ENCODE measurements at regions not wholly inside any gene's neighbourhood (a gene's known extent, or its start where the extent isn't known, plus 50 kb on each side); places are given as distances from the start of the nearest gene placed in this dataset.

- DNase-seq (ENCODE audit: low spot score in 2 of 2), result no peak
- no peak for FAIRE-seq
Observed at GRCh38 chr5:8683496-8683895, 814.5 kb downstream of the MTRR start.

DNA sequence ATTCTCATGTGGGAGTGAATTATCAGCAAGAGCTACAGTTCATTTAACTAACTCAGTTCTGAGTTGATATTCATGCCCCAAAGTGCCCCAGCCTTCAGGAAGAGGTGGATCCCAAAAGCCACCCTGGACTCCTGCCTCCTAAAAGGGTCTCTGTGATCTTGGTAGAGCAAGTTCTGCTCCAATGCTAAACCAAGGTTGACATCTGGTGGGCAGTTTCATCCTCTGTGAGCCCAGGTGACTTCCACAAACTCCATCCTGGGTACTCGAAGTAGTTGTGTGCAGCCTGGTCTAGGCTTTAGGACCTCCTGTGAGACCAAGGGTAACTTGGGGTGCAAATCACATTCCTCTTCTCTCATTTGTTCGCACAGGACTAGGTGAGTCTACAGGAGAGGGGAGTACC lies 816.8 kb downstream of the MTRR start:
- FAIRE-seq (no peak), DNase-seq (ENCODE audit: low spot score in 2 of 2) (no peak)

GRCh38 chr5:8686707-8687106 lies 817.8 kb downstream of the MTRR start:
- FAIRE-seq, result no peak

DNA sequence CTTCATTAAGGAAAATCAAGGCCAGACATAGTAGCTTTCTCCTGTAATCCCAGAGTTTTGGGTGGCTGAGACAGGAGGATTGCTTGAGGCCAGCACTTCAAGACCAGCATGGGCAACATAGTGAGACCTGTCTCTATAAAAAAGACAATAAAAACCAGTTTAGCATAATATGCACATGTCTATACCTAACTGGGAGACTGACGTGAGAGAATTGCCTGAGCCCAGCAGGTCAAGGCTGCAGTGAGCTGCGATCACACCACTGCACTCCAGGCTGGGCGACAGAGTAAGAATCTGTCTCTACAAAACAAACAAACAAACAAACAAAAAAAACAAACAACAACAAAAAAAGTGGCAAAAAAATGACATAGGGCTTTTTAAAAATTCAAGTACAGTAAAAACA lies 820.8 kb downstream of the MTRR start:
- DNase-seq (ENCODE audit: low spot score in 2 of 2) (no peak), FAIRE-seq (no peak)

More at GRCh38 chr5:8686707-8687106, 817.8 kb downstream of the MTRR start:
- DNase-seq (ENCODE audit: low spot score in 2 of 2), result no peak

- FAIRE-seq (no peak), DNase-seq (ENCODE audit: low spot score in 2 of 2) (no peak)
Observed at GRCh38 chr5:8691221-8691620, 822.3 kb downstream of the MTRR start.

- DNase-seq (ENCODE audit: low spot score in 2 of 2) (no peak), FAIRE-seq (no peak)
Observed at GRCh38 chr5:8693341-8693844, 824.4 kb downstream of the MTRR start.

DNA sequence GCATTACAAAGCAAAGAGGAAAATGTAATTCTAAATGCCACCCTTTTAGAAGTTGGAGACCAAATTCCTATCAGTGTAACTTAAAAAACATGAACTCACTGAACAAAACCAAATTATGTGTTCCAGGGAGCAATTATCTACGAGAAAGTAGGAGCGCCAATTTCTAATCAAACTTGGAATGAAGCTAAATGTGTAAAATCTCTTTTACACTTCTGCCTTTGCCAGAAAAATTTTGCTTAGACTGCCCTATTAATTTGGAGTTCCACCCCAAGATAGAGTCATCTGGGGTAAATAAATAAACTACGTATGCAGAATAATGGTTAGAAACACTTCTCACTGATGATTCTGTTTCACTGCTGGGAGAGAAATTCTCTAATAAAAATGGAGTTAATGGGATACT lies 825.6 kb downstream of the MTRR start:
- no peak for FAIRE-seq
- no peak for DNase-seq (ENCODE audit: low spot score in 2 of 2)

- DNase-seq (ENCODE audit: low spot score in 2 of 2), result no peak
- FAIRE-seq, result no peak
Observed at GRCh38 chr5:8695902-8696845, 827.2 kb downstream of the MTRR start.

DNA sequence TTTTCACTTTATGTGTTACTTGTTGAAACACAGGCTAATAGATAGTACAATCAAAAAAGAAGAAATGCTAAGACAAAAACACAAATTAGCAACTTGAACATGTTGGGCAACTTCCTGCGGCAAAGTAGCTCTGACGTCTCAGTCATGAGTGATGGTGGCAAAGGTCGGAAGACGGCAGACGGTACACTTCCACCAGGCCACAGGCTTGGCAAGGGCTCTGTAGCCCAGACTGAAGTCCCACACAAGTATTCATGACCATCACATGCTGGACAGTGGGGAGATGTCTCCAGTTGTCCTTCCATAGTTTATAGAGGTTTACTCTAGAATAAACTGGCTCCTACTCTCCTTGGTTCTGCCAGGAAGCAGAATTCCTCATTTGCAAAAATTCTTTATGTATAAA lies 831.3 kb downstream of the MTRR start:
- no peak for DNase-seq (ENCODE audit: low spot score in 2 of 2)
- FAIRE-seq, result no peak

GRCh38 chr5:8700671-8701070 lies 831.7 kb downstream of the MTRR start:
- DNase-seq (ENCODE audit: low spot score in 2 of 2) (no peak), FAIRE-seq (no peak)

DNA sequence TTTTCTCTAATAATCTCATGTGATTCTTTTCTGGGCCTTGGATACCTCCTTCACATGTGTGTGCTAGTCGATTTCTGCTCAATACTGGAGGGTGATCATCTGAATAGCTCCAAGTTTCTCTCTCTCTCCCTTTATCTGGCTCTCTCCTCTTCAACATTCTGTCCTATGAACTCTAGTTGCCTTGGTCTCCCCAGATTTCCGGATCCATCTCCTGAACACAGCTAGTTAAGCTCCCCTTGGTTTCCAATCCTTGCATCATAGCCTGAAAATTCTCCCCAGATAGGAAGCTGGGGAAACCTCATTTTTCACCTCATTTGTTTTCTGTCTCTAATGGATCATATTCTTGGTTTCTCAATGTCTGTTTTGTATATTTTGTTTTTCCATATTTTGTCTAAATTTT lies 832.3 kb downstream of the MTRR start:
- no peak for FAIRE-seq
- DNase-seq (ENCODE audit: low spot score in 2 of 2), result no peak

GRCh38 chr5:8710426-8710930 lies 835.4 kb downstream of the SEMA5A start:
- FAIRE-seq, result no peak

DNA sequence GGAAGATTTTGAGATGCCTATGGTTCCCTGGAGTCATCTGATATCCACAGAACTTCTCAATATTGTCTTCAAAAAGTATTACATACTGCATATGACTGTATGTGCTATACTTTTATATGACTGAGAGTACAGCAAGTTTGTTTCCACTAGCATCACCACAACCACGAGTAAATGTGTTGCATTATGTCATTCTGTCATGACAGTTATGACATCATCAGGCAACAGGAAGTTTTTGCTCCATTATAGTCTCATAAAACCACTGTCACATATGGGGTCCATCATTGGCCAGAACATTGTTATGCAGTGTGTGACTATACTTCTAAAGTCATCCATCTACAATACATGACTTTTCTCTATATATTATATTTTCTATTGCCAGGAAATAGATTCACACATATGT lies 831.7 kb downstream of the SEMA5A start:
- no peak for FAIRE-seq
- DNase-seq (ENCODE audit: low spot score in 2 of 2), result no peak

More at GRCh38 chr5:8710426-8710930, 835.4 kb downstream of the SEMA5A start:
- DNase-seq (ENCODE audit: low spot score in 2 of 2), result no peak

- DNase-seq (ENCODE audit: low spot score in 2 of 2) (no peak), FAIRE-seq (no peak)
Observed at GRCh38 chr5:8714861-8715260, 831.0 kb downstream of the SEMA5A start.

GRCh38 chr5:8719796-8720195 lies 826.1 kb downstream of the SEMA5A start:
- FAIRE-seq (no peak), DNase-seq (ENCODE audit: low spot score in 2 of 2) (no peak)

DNA sequence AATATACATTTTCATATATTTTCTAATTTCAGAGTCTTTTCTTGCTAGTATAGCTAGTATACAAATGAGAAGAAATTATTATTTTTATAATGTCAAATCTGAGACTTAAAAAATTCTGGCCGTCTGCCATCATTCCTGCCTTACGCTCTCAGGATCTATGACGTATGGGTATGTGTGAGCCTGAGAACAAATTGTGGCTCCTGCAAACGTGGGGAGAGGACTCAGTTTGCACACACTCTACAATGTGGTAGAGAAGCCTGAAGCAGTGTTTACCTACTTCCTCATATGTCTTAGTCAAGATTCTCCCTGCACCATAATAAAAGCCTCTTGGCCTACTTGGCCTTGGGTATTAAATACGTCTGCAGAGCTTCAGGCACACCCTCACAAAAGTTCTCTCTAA lies 825.4 kb downstream of the SEMA5A start:
- no peak for DNase-seq (ENCODE audit: low spot score in 2 of 2)
- no peak for FAIRE-seq

- FAIRE-seq (no peak), DNase-seq (ENCODE audit: low spot score in 2 of 2) (no peak)
Observed at GRCh38 chr5:8721536-8721935, 824.3 kb downstream of the SEMA5A start.

DNA sequence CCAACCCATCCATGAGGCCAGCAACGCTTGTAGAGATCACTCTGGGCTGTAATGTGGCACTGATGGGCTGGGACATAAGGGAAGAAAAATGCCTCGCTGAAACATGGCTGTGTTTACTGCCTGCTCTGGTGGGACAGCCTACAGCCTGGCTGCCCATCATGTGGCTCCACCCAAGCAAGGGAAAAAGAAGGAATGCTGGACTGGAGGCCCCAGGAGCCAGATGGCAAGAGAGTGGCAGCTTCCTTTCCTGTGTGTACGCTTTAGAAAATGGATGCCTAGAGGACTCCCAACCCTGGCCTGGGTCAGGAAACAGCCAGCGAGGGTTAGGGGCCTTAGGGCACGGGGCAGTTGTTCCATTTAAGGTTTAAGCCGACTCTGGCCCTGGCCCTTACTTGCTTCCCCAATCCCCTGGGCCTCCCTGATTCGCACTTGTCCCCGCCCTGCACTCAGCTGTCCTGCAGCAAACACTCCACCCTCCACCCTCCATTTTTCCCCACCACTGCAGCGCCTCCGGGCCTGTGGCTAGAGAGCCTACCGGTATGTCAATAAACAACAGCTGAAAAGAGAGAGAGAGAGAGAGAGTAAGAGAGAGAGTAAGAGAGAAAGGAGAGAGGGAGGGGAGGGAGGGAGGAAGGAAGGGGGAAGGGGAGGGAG lies 819.4 kb downstream of the SEMA5A start:
- DNase-seq (ENCODE audit: low spot score in 2 of 2), result no peak
- no peak for FAIRE-seq

DNA sequence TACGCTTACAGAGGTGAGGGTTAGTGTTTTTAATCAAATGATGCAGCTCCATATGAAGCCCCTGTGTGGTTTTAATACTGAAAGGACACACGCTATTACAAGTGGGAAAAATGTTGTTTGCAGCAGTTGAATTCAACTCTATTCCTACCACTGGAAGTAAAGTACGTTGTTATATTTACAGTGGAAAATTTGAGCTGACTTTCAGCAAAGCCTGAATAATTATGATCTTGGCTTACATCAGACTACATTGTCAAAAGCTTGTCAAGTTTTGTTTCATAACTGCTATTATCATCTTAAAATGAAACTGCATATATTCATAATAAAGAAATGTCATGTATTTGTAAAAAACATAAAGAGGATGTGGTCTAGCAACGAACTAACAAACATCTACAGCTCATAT lies 818.5 kb downstream of the SEMA5A start:
- FAIRE-seq (no peak), DNase-seq (ENCODE audit: low spot score in 2 of 2) (no peak)

DNA sequence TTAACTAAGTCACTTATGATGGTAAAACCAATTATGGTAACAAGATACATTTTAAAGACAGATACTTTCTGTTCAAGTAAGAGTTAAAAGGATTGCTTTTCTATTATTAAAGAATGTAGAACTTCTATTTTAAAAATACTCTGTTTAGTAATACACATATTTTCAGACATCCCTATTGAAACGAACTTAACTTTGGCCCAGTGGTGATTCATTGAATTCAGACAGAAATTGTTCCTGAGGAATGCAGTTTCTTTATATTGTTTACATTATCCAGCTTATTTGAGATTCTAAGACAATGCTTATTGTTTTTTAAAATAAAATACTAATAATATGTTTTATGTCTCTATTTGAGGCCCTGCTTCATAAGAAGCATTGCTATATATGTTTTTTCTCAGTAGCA lies 816.4 kb downstream of the SEMA5A start:
- DNase-seq (ENCODE audit: low spot score in 2 of 2), result no peak
- no peak for FAIRE-seq

- FAIRE-seq (no peak), DNase-seq (ENCODE audit: low spot score in 2 of 2) (no peak)
Observed at GRCh38 chr5:8730194-8730593, 815.7 kb downstream of the SEMA5A start.
